NCI-H1694 (cell line): ENCODE measurements at regions not wholly inside any gene's neighbourhood (a gene's known extent, or its start where the extent isn't known, plus 50 kb on each side); places are given as distances from the start of the nearest gene placed in this dataset.

Experiments
- DNase-seq: peaks from one replicate; lab custom pipeline; 2025; lab: John Stamatoyannopoulos, UW

DNA sequence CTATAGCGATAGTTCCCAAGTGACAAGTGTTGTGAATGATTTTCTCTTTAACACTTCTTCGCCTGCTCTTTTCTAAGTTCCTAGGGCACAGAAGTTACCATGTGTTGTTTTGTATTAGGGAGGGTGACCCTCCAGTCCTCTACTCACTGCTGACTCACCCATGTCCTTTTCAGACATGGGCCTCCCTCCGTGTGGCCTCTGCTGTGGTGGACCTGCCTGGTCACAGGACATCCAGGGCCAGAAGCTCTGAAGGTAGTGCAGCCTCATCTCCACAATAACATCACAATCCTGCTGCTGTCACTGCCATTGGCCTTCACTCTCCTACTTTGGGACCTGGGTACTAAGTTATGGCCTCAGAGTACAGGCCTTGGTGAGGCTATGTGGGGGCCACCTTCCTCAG, 87.1 kb upstream of the TNFAIP3 start:
- DNase-seq: no peak

DNA sequence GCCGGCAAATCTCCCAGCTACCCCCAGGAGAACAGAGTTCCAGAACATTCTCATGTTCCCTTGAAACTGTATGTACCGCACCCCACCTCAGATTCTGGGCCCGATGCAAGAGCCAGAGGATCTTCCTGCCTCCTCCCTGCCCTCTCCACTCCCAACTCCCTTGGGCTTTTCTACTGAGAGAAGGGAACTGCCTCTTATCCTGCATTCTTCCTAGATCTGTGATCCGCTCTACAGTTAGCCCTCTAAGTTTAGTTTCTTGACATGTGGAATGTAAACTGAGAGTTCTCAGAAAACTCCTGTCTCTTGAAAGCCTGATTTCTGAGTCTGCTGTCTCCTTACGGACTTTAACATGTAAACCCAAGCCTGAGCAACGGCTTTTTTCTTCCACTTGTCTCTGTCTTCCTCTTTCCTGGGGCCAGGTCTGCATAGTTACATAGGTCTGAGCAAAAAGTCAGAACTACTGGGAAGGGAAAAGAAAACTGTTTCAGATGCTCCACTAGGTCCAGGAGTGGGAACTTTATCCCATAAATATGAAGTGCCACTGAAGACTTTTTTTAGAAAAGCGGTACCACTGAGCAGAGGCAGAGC, 86.5 kb upstream of the TNFAIP3 start:
- DNase-seq: no peak

DNA sequence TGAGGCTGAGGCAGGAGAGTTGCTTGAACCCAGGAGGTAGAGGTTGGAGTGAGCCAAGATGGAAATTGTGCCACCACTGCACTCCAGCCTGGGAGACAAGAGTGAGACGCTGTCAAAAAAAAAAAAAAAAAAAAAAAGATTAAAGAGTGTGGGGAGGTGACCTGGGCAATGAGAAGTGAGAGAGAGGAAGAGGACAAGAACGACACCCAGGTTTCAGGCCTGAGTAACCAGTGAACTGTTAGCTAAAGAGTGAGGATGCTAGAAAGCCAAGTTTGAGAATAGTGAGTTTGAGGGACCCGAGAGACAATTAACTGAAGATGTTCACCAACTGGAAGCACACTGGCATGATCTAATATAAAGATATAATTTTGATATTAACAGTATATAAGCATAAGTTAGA, 85.4 kb upstream of the TNFAIP3 start:
- no peak for DNase-seq

DNA sequence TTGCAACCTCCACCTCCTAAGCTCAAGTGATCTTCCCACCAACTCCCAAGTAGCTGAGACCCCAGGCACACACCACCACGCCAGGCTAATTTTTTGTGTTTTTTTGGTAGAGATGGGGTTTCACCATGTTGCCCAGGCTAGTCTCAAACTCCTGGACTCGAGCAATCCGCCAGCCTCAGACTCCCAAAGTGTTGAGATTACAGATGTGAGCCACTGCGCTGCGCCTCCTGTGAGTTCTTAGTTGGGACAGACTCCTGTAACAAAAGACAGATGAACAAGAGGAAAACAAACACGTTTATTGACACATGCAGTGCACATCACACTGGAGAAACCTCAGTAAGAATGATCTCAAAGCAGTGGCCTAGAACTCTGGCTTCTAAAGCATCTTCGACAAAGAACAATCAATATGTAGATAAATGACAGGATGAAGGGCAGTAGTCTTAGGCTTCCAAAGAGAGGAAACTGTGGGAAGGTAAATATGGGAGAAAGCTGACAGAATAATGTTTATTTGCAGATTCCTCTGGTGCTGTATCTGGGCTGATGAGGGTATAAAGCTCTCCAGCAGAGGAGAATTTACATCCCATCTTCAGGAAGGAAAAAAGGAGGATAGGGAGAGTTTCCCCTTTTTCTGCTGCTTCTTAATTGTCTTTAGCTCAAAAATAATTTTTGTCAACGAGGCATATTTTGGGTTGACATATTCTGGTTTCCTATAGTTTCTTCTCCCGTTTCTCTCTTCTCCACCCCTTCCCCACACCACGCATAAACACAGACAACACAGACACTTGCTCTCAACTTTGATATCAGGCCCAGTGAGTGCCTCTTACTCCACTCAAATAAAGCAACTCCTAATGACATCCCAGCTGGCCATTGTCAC, 84.7 kb upstream of the TNFAIP3 start:
- no peak for DNase-seq

DNA sequence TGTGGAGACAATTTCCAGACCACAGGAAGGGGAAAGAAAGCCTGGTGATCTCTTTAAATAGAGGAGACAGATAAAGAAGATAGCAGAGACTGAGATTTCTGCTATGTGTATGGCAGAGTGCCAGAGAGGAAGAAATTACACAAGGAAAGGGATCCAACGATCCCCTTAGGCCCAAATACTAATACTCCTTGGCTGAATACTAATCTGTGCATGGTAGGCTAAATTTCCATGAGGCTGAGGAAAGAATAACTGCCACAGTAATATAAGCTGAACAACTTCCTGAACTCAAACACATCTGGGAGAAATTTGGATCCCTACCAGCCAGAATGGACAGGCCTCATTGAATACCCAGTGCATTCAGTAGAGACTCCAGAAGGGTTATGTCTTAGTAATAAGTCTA, 83.3 kb upstream of the TNFAIP3 start:
- no peak for DNase-seq

DNA sequence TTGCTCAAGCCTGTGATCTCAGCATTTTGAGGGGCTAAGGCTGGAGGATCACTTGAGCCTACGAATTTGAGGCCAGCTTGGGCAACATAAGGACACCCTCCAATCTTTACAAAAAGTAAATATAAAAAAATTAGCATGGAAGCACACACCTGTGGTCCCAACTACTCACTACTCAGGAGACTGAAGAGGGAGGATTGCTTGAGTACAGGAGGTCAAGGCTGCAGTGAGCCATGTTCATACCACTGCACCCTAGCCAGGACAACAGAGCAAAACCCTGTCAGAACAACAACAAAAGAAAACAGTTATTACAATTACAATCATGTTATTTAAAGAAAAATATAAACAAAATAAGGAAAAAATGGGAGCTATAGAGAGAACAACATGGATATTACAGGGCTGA, 82.5 kb upstream of the TNFAIP3 start:
- DNase-seq: no peak

DNA sequence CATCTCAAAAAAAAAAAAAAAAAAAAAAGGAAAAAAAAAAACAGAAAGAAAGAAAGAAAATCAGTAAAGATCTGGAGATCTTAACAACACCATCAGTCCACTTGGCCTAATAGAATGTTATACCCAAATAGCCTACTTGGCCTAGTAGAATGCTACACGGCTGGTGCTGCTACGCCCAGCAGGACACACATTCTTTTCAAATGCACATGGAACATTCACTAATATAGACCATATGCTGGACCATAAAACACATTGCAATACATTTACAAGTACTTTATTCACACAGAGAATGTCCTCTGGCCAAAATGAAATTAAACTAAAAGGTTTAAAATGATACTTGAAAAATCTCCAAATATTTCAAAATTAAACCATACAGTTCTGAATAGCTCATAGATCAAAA, 80.0 kb upstream of the TNFAIP3 start:
- no peak for DNase-seq

DNA sequence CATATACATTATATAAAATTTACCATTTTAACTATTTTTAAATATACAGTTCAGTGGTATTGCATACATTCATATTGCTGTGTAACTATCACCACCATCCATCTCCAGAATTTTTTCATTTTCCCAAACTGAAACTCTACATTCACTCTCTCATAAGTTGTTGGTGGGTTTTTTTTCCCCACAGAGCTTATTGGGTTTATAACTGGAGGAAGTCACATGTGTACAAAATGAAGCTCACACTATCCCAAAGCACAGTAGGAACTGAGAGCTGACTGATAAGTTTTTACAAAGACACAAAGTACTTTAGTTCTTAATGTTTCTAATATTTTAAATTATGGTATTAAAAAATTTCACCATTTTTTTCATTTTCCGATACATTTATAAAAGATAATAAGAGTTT, 78.8 kb upstream of the TNFAIP3 start:
- DNase-seq: no peak

DNA sequence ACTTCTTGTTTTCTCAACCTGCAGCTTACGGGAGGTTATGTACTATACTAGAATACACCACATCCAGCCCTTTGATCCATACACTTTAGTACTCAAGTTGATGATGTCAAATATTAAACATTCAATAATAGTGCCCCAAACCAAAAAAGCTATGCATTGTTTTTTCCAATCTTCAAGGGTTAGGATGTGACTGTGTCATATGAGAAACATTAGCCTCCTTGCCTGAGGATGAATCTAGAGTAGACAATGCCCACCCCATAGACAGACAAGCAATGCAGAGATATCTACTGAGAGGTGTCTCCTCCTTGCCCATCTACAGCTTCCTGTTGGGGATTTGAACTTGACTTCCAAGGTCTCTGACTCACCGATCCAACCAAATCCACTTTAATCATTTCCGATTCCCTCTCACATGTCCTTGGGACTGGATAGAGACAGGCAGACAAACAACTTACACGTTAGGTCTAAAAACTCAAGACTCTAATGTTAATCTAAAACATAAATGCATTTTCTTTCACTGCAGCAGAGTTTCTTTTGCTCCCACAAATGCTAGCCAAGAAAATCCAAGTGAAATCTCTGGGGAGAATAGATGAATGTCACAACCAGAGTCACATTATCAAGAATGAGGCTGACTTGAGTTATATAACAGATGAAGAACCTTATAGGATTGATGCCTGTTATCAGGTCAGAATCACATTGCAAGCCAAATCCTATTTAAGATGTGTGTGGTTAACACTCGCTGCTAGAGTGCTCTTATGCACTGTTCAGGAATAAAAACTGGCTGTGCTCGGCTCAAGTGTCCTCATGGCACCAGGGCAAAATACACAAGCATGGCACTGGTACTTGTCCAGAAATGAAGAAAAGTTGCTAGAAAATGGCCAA, 75.5 kb upstream of the TNFAIP3 start:
- DNase-seq: no peak

DNA sequence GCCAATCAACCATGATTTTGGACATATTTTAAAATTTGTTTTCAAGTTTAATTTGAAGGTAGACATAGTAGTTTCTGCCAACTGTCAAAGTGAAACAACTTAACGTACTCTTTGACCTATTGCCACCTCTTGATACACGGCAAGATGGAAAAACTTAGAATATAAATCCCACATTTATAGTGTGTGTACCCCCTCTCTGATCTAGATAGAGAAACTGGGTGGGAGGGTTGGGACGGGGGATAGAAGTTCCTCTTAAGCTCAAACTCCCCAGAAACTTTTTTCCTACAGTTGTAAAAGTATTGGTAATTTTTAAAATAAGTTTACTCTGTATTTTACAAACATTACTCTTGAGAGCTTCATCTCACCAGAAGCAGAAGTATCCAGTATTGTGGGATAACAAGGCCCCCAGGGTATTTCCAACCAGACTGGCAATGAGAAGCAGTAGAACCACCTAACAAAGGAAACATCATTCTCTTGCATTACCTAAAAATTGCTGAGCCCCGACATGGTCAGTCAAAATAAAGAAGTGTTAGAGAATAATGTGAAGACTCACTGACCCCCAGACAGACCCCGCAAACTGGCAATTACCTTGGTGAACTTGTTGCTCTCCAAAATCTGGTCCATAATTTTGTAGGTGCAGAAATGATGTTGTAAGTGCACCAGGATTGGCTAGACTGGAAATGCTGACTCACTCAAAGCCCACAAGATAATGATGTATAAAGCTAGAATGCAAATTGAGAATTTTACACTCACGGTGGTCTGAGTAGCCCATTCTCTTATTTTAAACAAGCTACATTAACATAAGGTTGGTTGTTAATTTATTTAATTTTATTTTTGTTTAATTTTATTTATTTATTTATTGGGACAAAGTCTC, 74.7 kb upstream of the TNFAIP3 start:
- no peak for DNase-seq

DNA sequence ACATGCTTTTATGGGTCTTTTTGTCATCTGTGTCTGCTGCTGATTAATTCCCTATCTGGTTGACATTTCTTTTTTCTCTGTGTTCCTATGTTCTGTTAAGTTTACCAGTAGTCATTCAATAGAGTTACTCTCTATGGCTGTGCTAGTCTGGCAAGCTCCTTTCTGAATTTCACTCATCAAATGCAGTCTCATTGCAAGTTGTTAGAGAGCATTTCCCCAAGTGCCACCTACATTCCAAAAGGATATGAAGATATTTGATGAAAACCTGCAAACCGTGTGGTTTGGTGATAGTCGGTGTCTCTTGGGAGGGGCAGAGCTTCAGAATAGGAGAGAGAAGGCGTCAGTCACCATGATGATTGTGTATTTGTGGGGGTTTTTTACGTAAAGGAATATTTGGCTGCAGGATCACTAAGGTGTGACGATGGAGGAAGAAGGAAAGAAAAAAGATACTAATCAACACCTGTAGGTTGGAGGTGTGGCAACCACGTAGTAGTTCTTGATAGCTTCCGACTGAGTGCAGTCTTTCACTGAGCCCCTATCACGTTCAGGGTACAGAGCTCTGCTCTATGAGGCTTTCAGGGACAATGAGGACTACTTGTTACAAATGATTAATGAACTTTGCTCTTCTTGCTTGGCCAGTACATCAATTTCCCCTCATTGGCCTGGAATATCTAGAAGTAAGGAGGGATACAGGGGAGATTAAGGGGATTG, 73.1 kb upstream of the TNFAIP3 start:
- DNase-seq: no peak

DNA sequence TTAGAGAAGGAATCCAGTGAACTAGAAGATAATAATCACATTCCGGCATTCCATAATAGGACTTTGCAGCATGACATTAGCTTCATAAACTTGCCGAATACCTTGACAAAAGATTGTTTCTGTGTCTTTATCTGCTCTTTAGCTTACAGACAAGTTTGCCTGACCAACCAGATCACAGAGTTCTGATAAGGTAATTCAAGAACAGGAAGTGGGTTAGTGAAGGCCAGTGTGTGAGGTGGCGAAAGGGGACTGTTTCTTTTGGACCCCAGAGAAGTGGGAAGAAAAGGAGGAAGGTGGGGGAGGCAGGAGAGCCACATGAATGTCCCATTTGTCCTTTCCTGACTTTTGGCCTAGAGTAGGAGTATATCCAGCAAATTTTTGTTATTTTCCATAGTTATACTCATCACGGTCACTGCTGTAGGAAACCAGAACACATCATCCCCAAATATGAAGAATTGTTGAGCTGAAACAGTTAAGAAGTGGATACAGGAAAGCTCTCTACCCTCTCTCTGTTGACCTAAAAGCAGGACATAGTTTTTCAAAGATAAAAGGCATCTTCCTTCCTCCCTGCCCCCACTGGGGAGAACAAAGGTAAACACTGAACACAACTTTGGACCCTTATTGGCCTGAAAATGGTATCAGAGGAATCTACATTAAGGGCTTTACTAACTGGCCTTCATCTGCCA, 72.4 kb upstream of the TNFAIP3 start:
- DNase-seq: no peak

DNA sequence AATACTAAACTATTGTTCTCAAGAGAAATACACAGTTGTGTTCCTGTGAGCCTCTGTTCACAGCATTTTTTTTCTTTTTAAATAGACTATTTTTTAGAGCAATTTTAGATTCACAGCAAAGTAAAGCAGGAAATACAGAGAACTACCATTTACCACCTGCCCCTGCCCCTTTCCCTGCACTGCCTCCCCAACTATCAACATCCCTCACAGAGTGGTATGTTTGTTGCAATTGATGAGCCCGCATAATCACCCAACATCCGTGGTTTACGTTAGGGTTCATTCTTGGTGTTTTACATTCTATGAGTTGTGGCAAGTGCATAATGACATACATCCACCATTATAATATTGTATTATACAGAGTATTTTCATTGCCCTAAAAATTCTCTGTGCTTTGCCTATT, 71.6 kb upstream of the TNFAIP3 start:
- no peak for DNase-seq

DNA sequence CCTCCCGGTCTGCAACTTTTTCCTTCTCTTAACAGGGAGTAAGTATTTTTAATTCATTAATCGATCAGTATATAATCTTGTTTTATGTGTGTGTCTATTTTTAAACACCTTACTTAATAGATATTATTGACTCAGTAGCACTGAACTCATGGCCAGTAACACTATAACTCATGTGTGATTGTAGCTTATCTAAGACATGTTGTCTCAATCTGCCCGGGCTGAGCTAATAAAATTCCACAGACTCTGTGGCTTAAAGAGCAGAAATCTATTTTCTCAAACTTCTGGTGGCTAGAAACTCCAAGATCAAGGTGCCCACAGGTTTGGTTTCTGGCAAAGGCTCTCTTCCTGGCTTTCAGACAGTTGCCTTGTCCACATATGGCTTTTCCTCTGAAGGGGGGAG, 68.8 kb upstream of the TNFAIP3 start:
- DNase-seq: no peak

DNA sequence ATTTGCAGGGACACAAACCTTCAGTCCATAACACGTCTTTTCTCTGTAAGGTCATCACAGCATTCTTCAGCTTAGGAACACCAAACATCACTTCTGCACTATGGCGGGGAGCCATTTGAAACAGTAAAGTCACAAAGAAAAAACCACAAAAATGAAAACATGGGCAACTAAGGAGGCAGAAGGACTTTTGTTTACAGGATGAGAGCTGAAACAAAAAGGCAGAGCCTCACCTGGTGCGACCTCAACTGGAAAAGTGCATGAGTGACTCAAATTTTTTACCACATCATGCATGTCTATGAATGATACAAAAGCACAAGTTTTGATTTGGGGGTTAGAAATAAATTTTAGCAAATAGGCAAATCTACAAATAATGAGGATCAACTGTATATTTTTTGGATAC, 68.2 kb upstream of the TNFAIP3 start:
- DNase-seq: no peak

DNA sequence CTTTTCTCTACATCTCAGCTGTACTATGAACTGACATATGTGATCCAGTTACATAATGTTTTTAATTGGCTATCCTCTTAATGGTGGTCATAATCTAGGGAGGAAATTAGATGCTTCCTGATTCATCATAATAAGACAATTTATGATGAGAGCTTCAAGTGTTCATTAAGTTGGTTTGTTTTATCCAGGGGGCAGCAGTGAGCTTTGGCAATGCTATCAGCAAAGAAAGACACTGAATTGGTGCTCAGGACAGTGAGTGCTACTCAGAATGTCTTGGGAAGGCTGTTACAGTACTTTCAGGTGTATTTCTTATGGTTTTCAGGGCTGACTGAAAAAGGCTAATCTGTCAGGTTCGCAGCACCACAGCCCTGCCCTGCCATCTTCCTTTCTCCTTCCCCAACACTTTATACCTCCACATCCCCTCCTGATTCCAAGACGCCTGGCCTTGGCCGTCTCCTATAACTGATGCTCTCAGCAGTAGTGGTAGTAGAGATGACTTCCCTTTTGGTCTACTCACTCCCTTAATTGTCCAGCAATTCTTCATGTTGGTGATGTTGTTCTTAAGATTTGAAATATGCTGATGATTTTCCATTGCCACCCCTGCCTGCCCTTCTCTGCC, 67.0 kb upstream of the TNFAIP3 start:
- DNase-seq: no peak

DNA sequence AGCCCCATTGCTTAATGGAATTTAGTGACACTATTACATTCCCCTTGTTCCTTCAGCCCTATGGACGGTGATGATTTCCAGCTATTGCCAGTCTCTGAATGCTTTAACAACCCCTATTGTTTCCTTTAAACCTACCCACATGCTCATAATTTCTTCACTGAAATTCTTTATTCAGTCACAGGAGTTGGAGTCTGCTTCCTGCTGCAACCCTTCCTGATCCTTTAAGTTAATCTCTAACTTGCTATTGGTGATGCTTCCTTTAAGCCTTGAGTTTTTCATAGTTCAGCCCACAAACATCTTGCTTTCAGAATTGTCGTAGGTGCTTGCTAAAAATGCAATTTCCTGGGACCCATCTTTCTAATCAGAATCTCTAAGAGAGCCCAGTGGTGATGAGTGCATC, 66.3 kb upstream of the TNFAIP3 start:
- DNase-seq: no peak

DNA sequence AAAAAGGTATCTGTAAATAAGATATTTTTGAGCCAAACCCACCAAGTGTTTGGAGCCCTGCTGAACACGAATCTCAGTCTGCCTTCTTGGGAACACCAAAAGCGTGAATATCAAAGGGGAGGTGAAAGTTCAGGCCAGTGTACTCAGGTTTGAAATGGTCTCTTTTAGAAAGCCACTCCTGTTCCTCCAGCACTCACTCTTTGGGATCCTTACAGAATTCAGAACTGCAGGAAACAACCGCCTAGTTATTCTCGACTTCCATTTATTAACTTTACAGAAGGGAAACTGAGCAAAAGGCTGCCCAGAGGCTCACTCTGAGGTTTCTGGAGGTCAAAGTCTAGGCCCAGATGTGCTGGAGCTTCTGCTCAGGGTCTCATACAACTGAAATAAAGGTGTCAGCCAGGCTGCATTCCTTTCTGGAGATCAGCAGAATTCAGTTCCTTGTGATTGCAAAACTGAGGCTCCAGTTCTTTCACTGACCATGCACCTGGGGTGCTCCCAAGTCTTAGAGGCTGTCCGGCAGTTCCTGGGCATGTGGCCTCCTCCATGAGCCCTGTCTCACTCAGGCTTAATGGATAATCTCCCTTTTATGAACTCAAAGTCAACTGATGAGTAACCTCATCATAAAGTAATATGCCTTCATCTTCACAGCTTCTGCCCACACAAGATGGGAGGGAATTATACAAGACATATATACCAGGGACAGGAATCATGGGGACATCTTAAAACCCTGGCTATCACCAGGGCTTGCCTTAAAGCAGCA, 65.5 kb upstream of the TNFAIP3 start:
- DNase-seq: no peak

DNA sequence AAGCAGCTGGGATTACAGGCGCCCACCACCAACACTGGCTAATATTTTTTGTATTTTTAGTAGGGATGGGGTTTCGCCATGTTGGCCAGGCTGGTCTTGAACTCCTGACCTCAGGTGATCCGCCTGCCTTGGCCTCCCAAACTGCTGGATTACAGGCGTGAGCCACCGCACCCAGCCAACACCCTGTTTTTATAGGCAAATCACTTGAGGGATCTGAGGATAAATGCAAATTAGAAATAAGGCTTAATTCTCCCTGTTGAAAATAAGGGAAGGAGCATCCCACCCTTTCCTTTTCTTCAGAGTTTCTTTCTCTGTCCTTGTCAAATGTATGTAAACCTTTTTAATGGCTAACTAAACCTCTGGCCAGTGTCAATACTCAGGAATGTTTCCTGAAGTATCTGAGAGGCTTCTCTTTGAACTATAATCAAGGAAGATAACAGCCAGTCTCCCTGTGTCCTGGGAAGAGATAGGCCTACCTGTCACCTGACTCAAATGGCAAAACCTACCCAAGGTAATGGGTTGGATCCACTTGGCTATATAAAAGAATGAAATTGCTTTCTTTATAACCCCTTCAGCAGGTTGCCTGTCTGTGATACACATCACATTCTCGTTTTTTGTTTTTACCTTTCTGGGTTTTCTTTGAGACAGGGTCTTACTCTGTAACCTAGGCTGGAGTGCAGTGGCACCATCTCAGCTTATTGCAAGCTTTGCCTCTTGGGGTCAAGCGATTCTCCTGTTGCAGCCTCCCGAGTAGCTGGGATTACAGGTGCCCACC, 64.5 kb upstream of the TNFAIP3 start:
- DNase-seq: no peak
